ENCODE measurements at regions not wholly inside any gene's neighbourhood (a gene's known extent, or its start where the extent isn't known, plus 50 kb on each side); places are given as distances from the start of the nearest gene placed in this dataset.

DNA sequence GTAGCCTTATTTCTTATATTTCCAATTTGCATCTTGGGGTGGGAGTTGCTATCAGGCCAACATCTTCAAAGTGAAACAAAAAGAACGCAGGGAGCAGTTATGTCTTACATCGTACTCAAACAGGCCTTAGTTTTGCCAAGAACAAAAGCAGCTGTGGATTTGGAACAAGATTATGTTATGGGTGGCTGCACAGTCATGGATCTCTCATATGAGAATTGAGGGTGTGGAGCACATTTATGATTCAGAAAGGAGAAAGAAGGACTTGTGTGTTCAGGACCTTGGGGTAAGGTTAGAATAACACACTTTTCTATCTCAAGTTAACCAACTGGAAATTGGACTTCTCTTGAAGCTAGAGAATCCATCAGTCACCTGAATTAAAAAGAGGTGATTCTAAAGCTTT, 259.9 kb downstream of the FOXA2 start:
- no peak overlapping the region for H3K4me3 Mint-ChIP-seq (ENCODE audit: unreplicated experiment)
- TF ChIP-seq, protein P1, sequence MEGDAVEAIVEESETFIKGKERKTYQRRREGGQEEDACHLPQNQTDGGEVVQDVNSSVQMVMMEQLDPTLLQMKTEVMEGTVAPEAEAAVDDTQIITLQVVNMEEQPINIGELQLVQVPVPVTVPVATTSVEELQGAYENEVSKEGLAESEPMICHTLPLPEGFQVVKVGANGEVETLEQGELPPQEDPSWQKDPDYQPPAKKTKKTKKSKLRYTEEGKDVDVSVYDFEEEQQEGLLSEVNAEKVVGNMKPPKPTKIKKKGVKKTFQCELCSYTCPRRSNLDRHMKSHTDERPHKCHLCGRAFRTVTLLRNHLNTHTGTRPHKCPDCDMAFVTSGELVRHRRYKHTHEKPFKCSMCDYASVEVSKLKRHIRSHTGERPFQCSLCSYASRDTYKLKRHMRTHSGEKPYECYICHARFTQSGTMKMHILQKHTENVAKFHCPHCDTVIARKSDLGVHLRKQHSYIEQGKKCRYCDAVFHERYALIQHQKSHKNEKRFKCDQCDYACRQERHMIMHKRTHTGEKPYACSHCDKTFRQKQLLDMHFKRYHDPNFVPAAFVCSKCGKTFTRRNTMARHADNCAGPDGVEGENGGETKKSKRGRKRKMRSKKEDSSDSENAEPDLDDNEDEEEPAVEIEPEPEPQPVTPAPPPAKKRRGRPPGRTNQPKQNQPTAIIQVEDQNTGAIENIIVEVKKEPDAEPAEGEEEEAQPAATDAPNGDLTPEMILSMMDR (IDR thresholded peaks at IDR 0.05; ENCODE audit: unreplicated experiment): no peak
- no peak for DNase-seq (ENCODE audit: low spot score)
- no peak overlapping the region for H3K27ac Mint-ChIP-seq (ENCODE audit: unreplicated experiment)
- H3K36me3 Mint-ChIP-seq (ENCODE audit: low read depth, unreplicated experiment): no peaks in the 10 kb centered on the region
- no peaks in the 10 kb centered on the region for H3K9me3 Mint-ChIP-seq (ENCODE audit: unreplicated experiment)
- no peaks in the 10 kb centered on the region for H3K4me1 Mint-ChIP-seq (ENCODE audit: unreplicated experiment)
- H3K27me3 Mint-ChIP-seq (ENCODE audit: unreplicated experiment): no peaks in the 10 kb centered on the region

DNA sequence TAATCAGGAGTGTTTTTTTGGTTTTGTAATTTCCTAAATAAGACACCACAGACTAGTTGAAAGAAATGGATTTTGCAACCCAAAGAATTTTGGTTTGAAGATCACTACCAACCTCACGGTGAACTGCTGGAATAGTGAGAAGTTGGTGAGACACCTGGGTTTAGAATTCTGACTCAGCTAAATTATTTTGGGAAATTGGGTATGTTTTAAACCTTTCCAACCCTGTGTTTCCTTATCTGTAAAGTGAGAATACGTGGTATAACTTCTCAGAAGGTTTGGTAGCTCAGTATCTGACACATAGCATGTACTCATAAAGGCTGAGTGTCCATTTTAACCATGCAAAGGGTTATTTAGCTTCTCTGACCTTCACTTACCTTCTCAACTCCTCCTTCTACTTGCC, 261.9 kb downstream of the FOXA2 start:
- Mint-ChIP-seq H3K4me1 (ENCODE audit: unreplicated experiment) (no peaks in the 10 kb centered on the region), H3K36me3 (ENCODE audit: low read depth, unreplicated experiment) (no peaks in the 10 kb centered on the region), H3K9me3 (ENCODE audit: unreplicated experiment) (no peaks in the 10 kb centered on the region), H3K27ac (ENCODE audit: unreplicated experiment) (no peak overlapping the region), H3K4me3 (ENCODE audit: unreplicated experiment) (no peak overlapping the region), H3K27me3 (ENCODE audit: unreplicated experiment) (peaks cover 2% of the 10 kb centered on the region)
- TF ChIP-seq, protein P1 (IDR thresholded peaks at IDR 0.05; ENCODE audit: unreplicated experiment): no peak
- DNase-seq (ENCODE audit: low spot score): no peak

DNA sequence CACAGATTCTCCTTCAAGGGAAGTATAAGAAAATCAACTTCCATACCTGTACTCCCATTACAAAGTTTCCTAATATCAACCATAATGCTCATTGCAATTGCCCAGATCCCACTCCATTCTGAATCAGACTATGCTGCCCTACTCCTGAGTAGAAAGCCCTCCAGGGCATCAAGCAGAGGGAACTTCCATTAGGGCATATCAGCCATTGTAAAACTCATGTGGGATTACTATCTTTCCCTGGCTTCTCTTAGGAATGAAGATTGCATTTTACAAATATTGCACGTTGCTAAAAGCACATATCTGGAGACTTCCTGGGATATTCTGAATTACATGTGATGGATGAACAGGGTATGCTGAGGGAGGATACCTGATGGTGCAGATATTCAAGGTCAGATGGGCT, 263.2 kb downstream of the FOXA2 start:
- DNase-seq (ENCODE audit: low spot score): no peak
- H3K4me1 Mint-ChIP-seq (ENCODE audit: unreplicated experiment): no peaks in the 10 kb centered on the region
- H3K27ac Mint-ChIP-seq (ENCODE audit: unreplicated experiment): no peak overlapping the region
- TF ChIP-seq, protein P1 (IDR thresholded peaks at IDR 0.05; ENCODE audit: unreplicated experiment): no peak
- H3K9me3 Mint-ChIP-seq (ENCODE audit: unreplicated experiment): no peaks in the 10 kb centered on the region
- no peaks in the 10 kb centered on the region for H3K36me3 Mint-ChIP-seq (ENCODE audit: low read depth, unreplicated experiment)
- H3K27me3 Mint-ChIP-seq (ENCODE audit: unreplicated experiment): peaks cover 2% of the 10 kb centered on the region
- no peak overlapping the region for H3K4me3 Mint-ChIP-seq (ENCODE audit: unreplicated experiment)

DNA sequence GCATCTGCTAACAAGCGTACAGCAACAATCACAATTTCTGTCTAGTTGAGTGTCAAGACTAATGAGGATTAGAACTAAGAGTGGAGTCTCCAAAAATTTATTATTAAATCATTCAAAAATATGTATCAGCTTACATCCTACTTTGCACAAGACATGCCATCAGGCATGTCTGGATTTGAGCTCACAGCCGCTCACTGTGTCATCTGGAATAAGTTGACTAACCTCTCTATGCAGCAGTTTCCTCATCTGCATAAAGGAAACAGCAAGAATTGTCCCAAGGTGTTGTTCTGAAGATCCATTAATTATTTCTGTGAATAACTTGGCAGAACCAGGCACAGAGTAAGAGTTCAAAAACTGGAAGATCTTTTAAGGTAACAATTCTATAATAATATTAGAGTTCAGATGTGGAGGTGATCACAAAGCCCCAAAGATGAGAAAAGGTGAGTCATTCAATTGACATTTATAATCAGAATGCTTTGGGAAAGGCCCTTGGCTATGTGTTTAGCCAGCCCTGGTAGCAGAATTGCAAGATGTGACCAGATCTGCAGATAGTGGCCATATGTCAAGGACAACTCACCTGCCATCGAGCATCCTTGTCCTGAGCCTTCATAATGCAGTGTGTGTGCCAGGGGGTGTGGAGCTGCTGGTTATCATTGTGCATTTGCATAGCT, 264.0 kb downstream of the FOXA2 start:
- H3K27me3 Mint-ChIP-seq (ENCODE audit: unreplicated experiment): peaks cover 3% of the 10 kb centered on the region
- H3K36me3 Mint-ChIP-seq (ENCODE audit: low read depth, unreplicated experiment): no peaks in the 10 kb centered on the region
- H3K4me3 Mint-ChIP-seq (ENCODE audit: unreplicated experiment): no peak overlapping the region
- no peaks in the 10 kb centered on the region for H3K9me3 Mint-ChIP-seq (ENCODE audit: unreplicated experiment)
- DNase-seq (ENCODE audit: low spot score): no peak
- TF ChIP-seq, protein P1 (IDR thresholded peaks at IDR 0.05; ENCODE audit: unreplicated experiment): no peak
- no peak overlapping the region for H3K27ac Mint-ChIP-seq (ENCODE audit: unreplicated experiment)
- H3K4me1 Mint-ChIP-seq (ENCODE audit: unreplicated experiment): peaks cover 3% of the 10 kb centered on the region

DNA sequence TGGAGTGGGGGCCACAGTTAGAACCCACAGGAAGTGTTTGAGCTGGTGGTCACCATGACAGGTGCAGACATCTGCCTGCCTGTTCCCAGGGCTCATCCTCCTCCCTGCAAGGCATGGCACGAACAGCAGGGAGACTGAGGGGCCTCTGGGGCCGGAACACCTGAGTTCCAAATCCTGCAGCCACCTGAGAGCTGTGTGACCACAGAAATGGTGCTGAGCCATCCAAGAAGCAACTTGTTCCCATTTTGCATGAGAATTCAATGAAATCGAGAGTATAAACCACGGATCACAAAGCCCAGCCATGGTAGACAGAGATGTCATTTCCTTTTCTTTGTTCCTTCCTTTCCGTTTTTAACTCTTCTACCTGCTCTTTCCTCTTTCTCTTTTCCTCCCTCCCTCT, 268.6 kb downstream of the FOXA2 start:
- Mint-ChIP-seq H3K27me3 (ENCODE audit: unreplicated experiment) (peaks cover 3% of the 10 kb centered on the region), H3K9me3 (ENCODE audit: unreplicated experiment) (no peaks in the 10 kb centered on the region), H3K4me1 (ENCODE audit: unreplicated experiment) (peaks cover 3% of the 10 kb centered on the region), H3K4me3 (ENCODE audit: unreplicated experiment) (peak overlapping the region; percentile 33), H3K27ac (ENCODE audit: unreplicated experiment) (no peak overlapping the region), H3K36me3 (ENCODE audit: low read depth, unreplicated experiment) (no peaks in the 10 kb centered on the region)
- no peak for DNase-seq (ENCODE audit: low spot score)
- TF ChIP-seq, protein P1 (IDR thresholded peaks at IDR 0.05; ENCODE audit: unreplicated experiment): no peak
